HCT116 (cell line): ENCODE measurements at regions not wholly inside any gene's neighbourhood (a gene's known extent, or its start where the extent isn't known, plus 50 kb on each side); places are given as distances from the start of the nearest gene placed in this dataset.

Source experiments
- ATAC-seq: fragments of 200-7000 bp; cut with Tn5 transposase; 2 replicates; pipeline ENCODE4 v1.9.1; 2020; ENCODE audit warnings: mild to moderate bottlenecking, moderate library complexity
- BruUV-seq: library from RNA; stranded (reverse); fragments of 400-500 nt; replicated peaks from 2 replicates; lab custom pipeline; 2021; lab: Mats Ljungman, UMichigan
- CTCF ChIA-PET: fragments of 300-600 bp; sonication (Branson Sonifier 250); formaldehyde crosslinking; loops from one replicate; lab custom pipeline; 2021; ENCODE audit warnings: antibody characterized with exemption; lab: Charles Lee
- POLR2A ChIA-PET: fragments of 300-600, 350-600 bp; sonication (Branson Sonifier 250); formaldehyde crosslinking; loops from one replicate; lab custom pipeline; 2021; ENCODE audit warnings: antibody characterized with exemption; lab: Charles Lee
- RAD21 ChIA-PET, 2 experiments: fragments of 300-600 bp; sonication (Branson Sonifier 250); formaldehyde crosslinking; loops; one replicate each; lab custom pipeline; 2023; ENCODE audit warnings: low total read pairs in 2 of 2; ENCODE audit not compliant: uncharacterized antibody in 2 of 2, unreplicated experiment in 2 of 2, low non-redundant PET in 1 of 2; lab: Charles Lee
- DNase-seq: peaks from one replicate; pipeline ENCODE4 v3.0.0-alpha.2; 2010; ENCODE audit warnings: low read depth, low spot score
- H2AFZ ChIP-seq: fragments of 200-600 bp; shearing (Covaris generic), sonication (generic); 2 replicates; pipeline ENCODE4 v1.6.1; 2017; ENCODE audit warnings: low read depth, mixed run types, mixed read lengths, antibody characterized with exemption, low read length; ENCODE audit not compliant: poor library complexity, severe bottlenecking
- H3K27ac ChIP-seq: 2 replicates; pipeline ENCODE4 v1.5.1; 2012; ENCODE audit warnings: low read depth, low read length
- H3K27me3 ChIP-seq: fragments of 200-600 bp; sonication (generic); 2 replicates; pipeline ENCODE4 v1.6.1; 2016; ENCODE audit warnings: mixed run types, low read length, mixed read lengths; ENCODE audit not compliant: insufficient read depth
- H3K36me3 ChIP-seq, 2 experiments: fragments of 200-500 bp in 1 of 2; fragments of 200-600 bp in 1 of 2; sonication (Bioruptor generic) in 1 of 2; sonication (generic) in 1 of 2; 2 replicates each; pipeline versions ENCODE4 v1.5.1 to v1.6.1; 2014 to 2016; ENCODE audit warnings: low read length in 2 of 2, inconsistent platforms in 1 of 2, mixed read lengths in 1 of 2, mixed run types in 1 of 2; ENCODE audit not compliant: insufficient read depth in 2 of 2, control insufficient read depth in 1 of 2
- H3K4me1 ChIP-seq, 2 experiments: fragments of 200-600 bp in 1 of 2; sonication (generic) in 1 of 2; 2 replicates each; pipeline versions ENCODE4 v1.5.1 to v1.6.1; 2012 to 2017; ENCODE audit warnings: low read length in 2 of 2, inconsistent platforms in 1 of 2, mild to moderate bottlenecking in 1 of 2, mixed read lengths in 1 of 2, mixed run types in 1 of 2, moderate library complexity in 1 of 2; ENCODE audit not compliant: insufficient read depth in 2 of 2, control insufficient read depth in 1 of 2
- H3K4me2 ChIP-seq: fragments of 200-600 bp; sonication (generic); 2 replicates; pipeline ENCODE4 v1.6.1; 2017; ENCODE audit warnings: mixed run types, low read length, mixed read lengths
- H3K4me3 ChIP-seq, 2 experiments: fragments of 200-600 bp in 1 of 2; sonication (generic) in 1 of 2; replicated peaks in 1 of 2; 2 replicates each; pipeline ENCODE4 v1.5.1; 2011 to 2016; ENCODE audit warnings: low read length in 2 of 2, control low read depth in 1 of 2, low read depth in 1 of 2, mild to moderate bottlenecking in 1 of 2, mixed read lengths in 1 of 2, mixed run types in 1 of 2
- H3K79me2 ChIP-seq: fragments of 200-600 bp; sonication (generic); 2 replicates; pipeline ENCODE4 v1.6.1; 2017; ENCODE audit warnings: mild to moderate bottlenecking, mixed run types, low read length, moderate library complexity, mixed read lengths; ENCODE audit not compliant: insufficient read depth
- H3K9ac ChIP-seq: fragments of 200-600 bp; sonication (generic); 2 replicates; pipeline ENCODE4 v1.6.1; 2016; ENCODE audit warnings: low read length, mixed read lengths
- H3K9me2 ChIP-seq: fragments of 200-600 bp; sonication (generic), shearing (Covaris generic); 2 replicates; pipeline ENCODE4 v1.6.1; 2017; ENCODE audit warnings: mixed run types, mild to moderate bottlenecking, moderate library complexity; ENCODE audit not compliant: insufficient read depth
- H3K9me3 ChIP-seq, 2 experiments: fragments of 200-500 bp in 1 of 2; fragments of 200-600 bp in 1 of 2; sonication (Bioruptor generic) in 1 of 2; sonication (generic) in 1 of 2; 2 replicates each; pipeline ENCODE4 v1.6.1; 2014 to 2017; ENCODE audit warnings: low read length in 2 of 2, mixed read lengths in 2 of 2, inconsistent platforms in 1 of 2, low read depth in 1 of 2, mild to moderate bottlenecking in 1 of 2, mixed run types in 1 of 2, moderate library complexity in 1 of 2; ENCODE audit not compliant: control insufficient read depth in 1 of 2, insufficient read depth in 1 of 2
- H4K20me1 ChIP-seq: fragments of 200-600 bp; sonication (generic), shearing (Covaris generic); 2 replicates; pipeline ENCODE4 v1.6.1; 2017; ENCODE audit warnings: mixed run types, mild to moderate bottlenecking, moderate library complexity; ENCODE audit not compliant: insufficient read depth
- ATF3 ChIP-seq: IDR thresholded peaks from 2 replicates; pipeline ENCODE4 v1.6.1; 2012
- CEBPB ChIP-seq: IDR thresholded peaks from 2 replicates; pipeline ENCODE4 v1.6.1; 2012; ENCODE audit warnings: low read depth
- CTCF ChIP-seq, 3 experiments: fragments of 200-600 bp in 1 of 3; sonication (generic) in 1 of 3; IDR thresholded peaks in 2 of 3; conservative IDR thresholded peaks in 1 of 3; 2 replicates each; pipeline ENCODE4 v1.5.1; 2012 to 2017; ENCODE audit warnings: low read depth in 2 of 3, low read length in 2 of 3, antibody characterized with exemption in 1 of 3, borderline replicate concordance in 1 of 3, control low read depth in 1 of 3, mild to moderate bottlenecking in 1 of 3, mixed read lengths in 1 of 3, mixed run types in 1 of 3, moderate library complexity in 1 of 3; ENCODE audit not compliant: insufficient read depth in 1 of 3
- EGR1 ChIP-seq: IDR thresholded peaks from 2 replicates; pipeline ENCODE4 v1.6.1; 2012; ENCODE audit warnings: low read depth
- ELF1 ChIP-seq: IDR thresholded peaks from 2 replicates; pipeline ENCODE4 v1.6.1; 2012; ENCODE audit warnings: low read depth, borderline replicate concordance
- FOSL1 ChIP-seq: IDR thresholded peaks from 2 replicates; pipeline ENCODE4 v1.6.1; 2012; ENCODE audit warnings: low read depth
- MAX ChIP-seq: IDR thresholded peaks from 2 replicates; pipeline ENCODE4 v1.6.1; 2012
- POLR2AphosphoS5 ChIP-seq: IDR thresholded peaks from 2 replicates; pipeline ENCODE4 v1.6.1; 2011; ENCODE audit warnings: mild to moderate bottlenecking, low read depth, low read length, moderate library complexity
- RAD21 ChIP-seq: IDR thresholded peaks from 2 replicates; pipeline ENCODE4 v1.6.1; 2012; ENCODE audit warnings: low read depth, mild to moderate bottlenecking
- SIN3A ChIP-seq: IDR thresholded peaks from 2 replicates; pipeline ENCODE4 v1.6.1; 2012; ENCODE audit warnings: low read depth
- SP1 ChIP-seq: IDR thresholded peaks from 2 replicates; pipeline ENCODE4 v1.6.1; 2012; ENCODE audit warnings: low read depth
- SRF ChIP-seq: IDR thresholded peaks from 2 replicates; pipeline ENCODE4 v1.6.1; 2012; ENCODE audit warnings: low read depth
- TCF7L2 ChIP-seq: IDR thresholded peaks from 2 replicates; pipeline ENCODE4 v1.7.0; 2011; ENCODE audit warnings: borderline replicate concordance, inconsistent platforms; ENCODE audit not compliant: insufficient read depth, insufficient read length; ENCODE audit errors: extremely low read depth
- YY1 ChIP-seq: IDR thresholded peaks from 2 replicates; pipeline ENCODE4 v1.6.1; 2011; ENCODE audit warnings: low read length, low read depth, moderate library complexity, mild to moderate bottlenecking; ENCODE audit not compliant: insufficient replicate concordance; ENCODE audit errors: extremely low read depth
- ZBTB33 ChIP-seq: IDR thresholded peaks from 2 replicates; pipeline ENCODE4 v1.6.1; 2011; ENCODE audit warnings: mild to moderate bottlenecking, low read length, moderate library complexity; ENCODE audit not compliant: insufficient replicate concordance; ENCODE audit errors: extremely low read depth
- ZFX ChIP-seq: fragments of 450-650 bp; IDR thresholded peaks from 2 replicates; pipeline ENCODE4 v1.6.1; 2017
- ZNF274 ChIP-seq: fragments of 200-500 bp; sonication (Bioruptor generic); IDR thresholded peaks from 2 replicates; pipeline ENCODE4 v1.6.1; 2014; ENCODE audit warnings: mild to moderate bottlenecking, low read depth, low read length, inconsistent platforms
- intact Hi-C: fragments of 100-400 bp; cut with micrococcal nuclease; formaldehyde crosslinking; loops from 2 replicates; pipeline ENCODE4 v1.10.0; 2022

DNA sequence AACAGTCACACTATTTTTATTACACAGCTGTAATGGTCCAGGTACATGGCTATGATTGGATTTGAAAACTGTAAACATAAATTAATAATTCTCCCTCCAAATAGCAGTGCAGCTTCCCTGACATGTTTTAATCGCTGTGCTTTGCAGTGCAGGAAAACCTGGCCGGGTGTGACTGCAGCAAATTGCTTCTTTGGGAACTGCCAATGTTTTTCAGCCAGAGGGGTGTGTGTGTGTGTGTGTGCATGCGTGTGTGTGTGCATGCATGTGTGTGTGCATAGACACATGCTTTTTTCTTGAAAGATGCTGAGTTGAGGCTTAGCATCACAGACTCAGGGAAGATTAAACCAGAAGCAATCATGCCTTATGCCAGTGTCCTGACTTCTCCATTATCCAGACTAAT, 231.2 kb downstream of the PRDM2 start:
- Histone ChIP-seq H3K79me2 (no peaks in the 10 kb centered on the region), H3K4me2 (no peak overlapping the region), H3K9me3 (no peaks in the 10 kb centered on the region), H3K9me2 (no peaks in the 10 kb centered on the region), H3K27ac (no peak overlapping the region), H2AFZ (no peak overlapping the region), H4K20me1 (no peaks in the 10 kb centered on the region), H3K9ac (no peak overlapping the region), H3K4me1 (no peaks in the 10 kb centered on the region), H3K27me3 (peaks cover 4% of the 10 kb centered on the region; the same call in 1 of the 2 replicates), H3K4me3 (no peak overlapping the region), H3K36me3 (no peaks in the 10 kb centered on the region)
- ATAC-seq (no peak), DNase-seq (no peak)
- TF ChIP-seq ELF1 (no peak), POLR2AphosphoS5 (no peak), SRF (no peak), MAX (no peak), TCF7L2 (no peak), YY1 (no peak), ZFX (no peak), CTCF (IDR thresholded peaks at IDR 0.05 in 2 of 3, conservative IDR thresholded peaks at IDR 0.05 in 1 of 3; ENCODE audit: borderline replicate concordance in 1 of 3, insufficient read depth in 1 of 3, low read depth in 2 of 3, low read length in 2 of 3) (no peak), FOSL1 (no peak), ZNF274 (no peak), EGR1 (no peak), ZBTB33 (no peak), RAD21 (no peak), SIN3A (no peak), CEBPB (no peak), SP1 (no peak), ATF3 (no peak)
- intact Hi-C loops: no loop called here
- no TSS peak for BruUV-seq
- ChIA-PET CTCF (no interaction called here), RAD21 (no interaction called here), POLR2A (no interaction called here)
